ENCODE measurements at regions not wholly inside any gene's neighbourhood (a gene's known extent, or its start where the extent isn't known, plus 50 kb on each side); places are given as distances from the start of the nearest gene placed in this dataset.

- Histone ChIP-seq H3K4me3 (ENCODE audit: low read length in 2 of 2) (no peak overlapping the region), H3K4me1 (ENCODE audit: control insufficient read depth in 1 of 2, insufficient read depth in 2 of 2, low read length in 2 of 2) (no peaks in the 10 kb centered on the region), H3K36me3 (ENCODE audit: control insufficient read depth in 1 of 2, insufficient read depth in 2 of 2, low read length in 1 of 2) (no peaks in the 10 kb centered on the region), H3K27ac (ENCODE audit: low read depth in 1 of 2, low read length in 2 of 2) (no peak overlapping the region), H3K27me3 (ENCODE audit: control insufficient read depth in 1 of 2, insufficient read depth in 2 of 2, low read length in 1 of 2) (no peaks in the 10 kb centered on the region), H3K9me3 (ENCODE audit: control insufficient read depth, low read length) (no peaks in the 10 kb centered on the region)
- ATAC-seq (ENCODE audit: low FRiP score) (no peak), DNase-seq (no peak)
- intact Hi-C loops (cut with DNase I) = no loop called here
- whole genome bisulfite sequencing, 2 donors = 90 to 91% methylated on average over 4 of the region's 4 CpGs
Observed at GRCh38 chr21:15278851-15279250, 214.1 kb upstream of the NRIP1 start.

- no peaks in the 10 kb centered on the region for H3K4me1 ChIP-seq (ENCODE audit: control insufficient read depth in 1 of 2, insufficient read depth in 2 of 2, low read length in 2 of 2)
- WGBS, 2 donors = 68 to 71% methylated on average over 1 of the region's 1 CpG
- no peaks in the 10 kb centered on the region for H3K9me3 ChIP-seq (ENCODE audit: control insufficient read depth, low read length)
- H3K36me3 ChIP-seq (ENCODE audit: control insufficient read depth in 1 of 2, insufficient read depth in 2 of 2, low read length in 1 of 2) = no peaks in the 10 kb centered on the region
- no peak for ATAC-seq (ENCODE audit: low FRiP score)
- no peak overlapping the region for H3K4me3 ChIP-seq (ENCODE audit: low read length in 2 of 2)
- no peak overlapping the region for H3K27ac ChIP-seq (ENCODE audit: low read depth in 1 of 2, low read length in 2 of 2)
- DNase-seq = no peak
- intact Hi-C loops (cut with DNase I) = no loop called here
- H3K27me3 ChIP-seq (ENCODE audit: control insufficient read depth in 1 of 2, insufficient read depth in 2 of 2, low read length in 1 of 2) = no peaks in the 10 kb centered on the region
Observed at GRCh38 chr21:15279482-15279881, 214.7 kb upstream of the NRIP1 start.

- Histone ChIP-seq H3K4me1 (ENCODE audit: control insufficient read depth in 1 of 2, insufficient read depth in 2 of 2, low read length in 2 of 2) (no peaks in the 10 kb centered on the region), H3K36me3 (ENCODE audit: control insufficient read depth in 1 of 2, insufficient read depth in 2 of 2, low read length in 1 of 2) (no peaks in the 10 kb centered on the region), H3K9me3 (ENCODE audit: control insufficient read depth, low read length) (no peaks in the 10 kb centered on the region), H3K4me3 (ENCODE audit: low read length in 2 of 2) (no peak overlapping the region), H3K27ac (ENCODE audit: low read depth in 1 of 2, low read length in 2 of 2) (no peak overlapping the region), H3K27me3 (ENCODE audit: control insufficient read depth in 1 of 2, insufficient read depth in 2 of 2, low read length in 1 of 2) (no peaks in the 10 kb centered on the region)
- DNase-seq (no peak), ATAC-seq (ENCODE audit: low FRiP score) (no peak)
- 93 to 98% methylated on average over 3 of the region's 3 CpGs for WGBS, 2 donors
- intact Hi-C loops (cut with DNase I) = no loop called here
Observed at GRCh38 chr21:15281714-15282113, 216.9 kb upstream of the NRIP1 start.

GRCh38 chr21:15282665-15283064 is 217.9 kb upstream of the NRIP1 start:
- intact Hi-C loops (cut with DNase I) = no loop called here
- 40 to 43% methylated on average over 1 of the region's 1 CpG for WGBS, 2 donors
- DNase-seq (no peak), ATAC-seq (ENCODE audit: low FRiP score) (no peak)
- H3K4me3 ChIP-seq (ENCODE audit: low read length in 2 of 2) = no peak overlapping the region
- H3K36me3 ChIP-seq (ENCODE audit: control insufficient read depth in 1 of 2, insufficient read depth in 2 of 2, low read length in 1 of 2) = no peaks in the 10 kb centered on the region
- no peaks in the 10 kb centered on the region for H3K4me1 ChIP-seq (ENCODE audit: control insufficient read depth in 1 of 2, insufficient read depth in 2 of 2, low read length in 2 of 2)
- no peaks in the 10 kb centered on the region for H3K27me3 ChIP-seq (ENCODE audit: control insufficient read depth in 1 of 2, insufficient read depth in 2 of 2, low read length in 1 of 2)
- no peak overlapping the region for H3K27ac ChIP-seq (ENCODE audit: low read depth in 1 of 2, low read length in 2 of 2)
- H3K9me3 ChIP-seq (ENCODE audit: control insufficient read depth, low read length) = no peaks in the 10 kb centered on the region

- no peak for DNase-seq
- Histone ChIP-seq H3K27me3 (ENCODE audit: control insufficient read depth in 1 of 2, insufficient read depth in 2 of 2, low read length in 1 of 2) (no peaks in the 10 kb centered on the region), H3K9me3 (ENCODE audit: control insufficient read depth, low read length) (no peaks in the 10 kb centered on the region), H3K27ac (ENCODE audit: low read depth in 1 of 2, low read length in 2 of 2) (no peak overlapping the region), H3K36me3 (ENCODE audit: control insufficient read depth in 1 of 2, insufficient read depth in 2 of 2, low read length in 1 of 2) (no peaks in the 10 kb centered on the region), H3K4me3 (ENCODE audit: low read length in 2 of 2) (no peak overlapping the region), H3K4me1 (ENCODE audit: control insufficient read depth in 1 of 2, insufficient read depth in 2 of 2, low read length in 2 of 2) (no peaks in the 10 kb centered on the region)
- intact Hi-C loops (cut with DNase I) = no loop called here
- ATAC-seq (ENCODE audit: low FRiP score) = no peak
Observed at GRCh38 chr21:15283138-15283537, 218.3 kb upstream of the NRIP1 start.

GRCh38 chr21:15283789-15284188 is 219.0 kb upstream of the NRIP1 start:
- WGBS, 2 donors = 34 to 41% methylated on average over 2 of the region's 2 CpGs
- intact Hi-C loops (cut with DNase I) = no loop called here

GRCh38 chr21:15285556-15285955 is 220.8 kb upstream of the NRIP1 start:
- Histone ChIP-seq H3K27me3 (ENCODE audit: control insufficient read depth in 1 of 2, insufficient read depth in 2 of 2, low read length in 1 of 2) (no peaks in the 10 kb centered on the region), H3K36me3 (ENCODE audit: control insufficient read depth in 1 of 2, insufficient read depth in 2 of 2, low read length in 1 of 2) (no peaks in the 10 kb centered on the region), H3K27ac (ENCODE audit: low read depth in 1 of 2, low read length in 2 of 2) (no peak overlapping the region), H3K9me3 (ENCODE audit: control insufficient read depth, low read length) (no peaks in the 10 kb centered on the region), H3K4me3 (ENCODE audit: low read length in 2 of 2) (no peak overlapping the region), H3K4me1 (ENCODE audit: control insufficient read depth in 1 of 2, insufficient read depth in 2 of 2, low read length in 2 of 2) (no peaks in the 10 kb centered on the region)
- DNase-seq (no peak), ATAC-seq (ENCODE audit: low FRiP score) (no peak)
- WGBS, 2 donors = 91 to 94% methylated on average over 4 of the region's 4 CpGs
- intact Hi-C loops (cut with DNase I) = no loop called here

More at GRCh38 chr21:15283789-15284188, 219.0 kb upstream of the NRIP1 start:
- Histone ChIP-seq H3K4me3 (ENCODE audit: low read length in 2 of 2) (no peak overlapping the region), H3K27me3 (ENCODE audit: control insufficient read depth in 1 of 2, insufficient read depth in 2 of 2, low read length in 1 of 2) (no peaks in the 10 kb centered on the region), H3K9me3 (ENCODE audit: control insufficient read depth, low read length) (no peaks in the 10 kb centered on the region), H3K36me3 (ENCODE audit: control insufficient read depth in 1 of 2, insufficient read depth in 2 of 2, low read length in 1 of 2) (no peaks in the 10 kb centered on the region), H3K4me1 (ENCODE audit: control insufficient read depth in 1 of 2, insufficient read depth in 2 of 2, low read length in 2 of 2) (no peaks in the 10 kb centered on the region), H3K27ac (ENCODE audit: low read depth in 1 of 2, low read length in 2 of 2) (no peak overlapping the region)
- no peak for ATAC-seq (ENCODE audit: low FRiP score)
- DNase-seq = no peak

- Histone ChIP-seq H3K4me3 (ENCODE audit: low read length in 2 of 2) (no peak overlapping the region), H3K27me3 (ENCODE audit: control insufficient read depth in 1 of 2, insufficient read depth in 2 of 2, low read length in 1 of 2) (no peaks in the 10 kb centered on the region), H3K4me1 (ENCODE audit: control insufficient read depth in 1 of 2, insufficient read depth in 2 of 2, low read length in 2 of 2) (no peaks in the 10 kb centered on the region), H3K36me3 (ENCODE audit: control insufficient read depth in 1 of 2, insufficient read depth in 2 of 2, low read length in 1 of 2) (no peaks in the 10 kb centered on the region), H3K27ac (ENCODE audit: low read depth in 1 of 2, low read length in 2 of 2) (no peak overlapping the region), H3K9me3 (ENCODE audit: control insufficient read depth, low read length) (no peaks in the 10 kb centered on the region)
- 95 to 97% methylated on average over 13 of the region's 13 CpGs for WGBS, 2 donors
- intact Hi-C loops (cut with DNase I) = no loop called here
- ATAC-seq (ENCODE audit: low FRiP score) = no peak
- no peak for DNase-seq
Observed at GRCh38 chr21:15289246-15289645, 224.4 kb upstream of the NRIP1 start.

- 74 to 76% methylated on average over 29 to 31 of the region's 31 CpGs for WGBS, 2 donors
- Histone ChIP-seq H3K27me3 (ENCODE audit: control insufficient read depth in 1 of 2, insufficient read depth in 2 of 2, low read length in 1 of 2) (no peaks in the 10 kb centered on the region), H3K36me3 (ENCODE audit: control insufficient read depth in 1 of 2, insufficient read depth in 2 of 2, low read length in 1 of 2) (no peaks in the 10 kb centered on the region), H3K9me3 (ENCODE audit: control insufficient read depth, low read length) (no peaks in the 10 kb centered on the region), H3K4me1 (ENCODE audit: control insufficient read depth in 1 of 2, insufficient read depth in 2 of 2, low read length in 2 of 2) (no peaks in the 10 kb centered on the region), H3K27ac (ENCODE audit: low read depth in 1 of 2, low read length in 2 of 2) (no peak overlapping the region), H3K4me3 (ENCODE audit: low read length in 2 of 2) (no peak overlapping the region)
- peak; percentile 66 for ATAC-seq (ENCODE audit: low FRiP score)
- no peak for DNase-seq
- intact Hi-C loops (cut with DNase I) = no loop called here
Observed at GRCh38 chr21:15289896-15290841, 225.4 kb upstream of the NRIP1 start.
